ENCODE measurements at regions not wholly inside any gene's neighbourhood (a gene's known extent, or its start where the extent isn't known, plus 50 kb on each side); places are given as distances from the start of the nearest gene placed in this dataset.

DNA sequence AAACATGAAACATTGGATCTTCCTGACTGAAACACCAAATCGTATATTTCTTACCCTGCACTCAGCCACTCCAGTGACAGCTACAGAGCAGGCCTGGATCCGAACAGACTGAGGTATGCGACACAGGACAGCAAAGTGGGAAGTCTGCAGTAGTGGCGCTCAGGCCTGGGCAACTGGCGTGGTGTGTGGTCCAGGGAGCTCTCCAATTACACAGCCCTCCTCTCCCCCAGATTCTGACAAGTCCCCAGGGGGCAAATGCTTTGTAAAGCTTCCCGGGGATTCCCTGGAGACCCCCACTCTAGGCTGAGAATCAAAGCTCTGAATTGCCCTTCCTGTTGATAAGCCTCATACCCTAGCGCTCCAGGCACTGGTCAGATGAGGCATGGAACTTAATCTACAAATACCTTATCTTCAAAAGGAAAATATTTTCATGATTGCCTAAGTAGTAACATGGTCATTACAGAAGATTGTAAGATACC, 104.8 kb upstream of the ERCC6L2 start:
- Histone ChIP-seq H4K20me1 (ENCODE audit: insufficient read depth, low read length) (no peaks in the 10 kb centered on the region), H3K9me2 (replicated peaks; ENCODE audit: insufficient read depth, low read length) (no peaks in the 10 kb centered on the region), H3K36me3 (replicated peaks; ENCODE audit: insufficient read depth, low read length) (no peaks in the 10 kb centered on the region), H3K9ac (ENCODE audit: low read length) (no peak overlapping the region), H3K79me2 (ENCODE audit: low read length) (no peaks in the 10 kb centered on the region), H3F3A (ENCODE audit: insufficient read depth, low read length) (no peaks in the 10 kb centered on the region), H3K4me2 (ENCODE audit: low read depth, low read length) (no peak overlapping the region), H3K27ac (ENCODE audit: low read length) (no peak overlapping the region), H3K4me3 (ENCODE audit: low read length) (no peak overlapping the region), H3K4me1 (ENCODE audit: low read length) (no peaks in the 10 kb centered on the region), H3K27me3 (replicated peaks; ENCODE audit: insufficient read depth, low read length) (no peaks in the 10 kb centered on the region), H3K9me3 (replicated peaks; ENCODE audit: insufficient read depth, low read length) (no peaks in the 10 kb centered on the region), H2AFZ (ENCODE audit: low read length) (no peak overlapping the region)
- TF ChIP-seq EZH2 (optimal IDR thresholded peaks at IDR 0.05; ENCODE audit: low read depth, low read length) (no peak), EZH2phosphoT487 (IDR thresholded peaks at IDR 0.05; ENCODE audit: low read length) (no peak)
- no peak for DNase-seq

DNA sequence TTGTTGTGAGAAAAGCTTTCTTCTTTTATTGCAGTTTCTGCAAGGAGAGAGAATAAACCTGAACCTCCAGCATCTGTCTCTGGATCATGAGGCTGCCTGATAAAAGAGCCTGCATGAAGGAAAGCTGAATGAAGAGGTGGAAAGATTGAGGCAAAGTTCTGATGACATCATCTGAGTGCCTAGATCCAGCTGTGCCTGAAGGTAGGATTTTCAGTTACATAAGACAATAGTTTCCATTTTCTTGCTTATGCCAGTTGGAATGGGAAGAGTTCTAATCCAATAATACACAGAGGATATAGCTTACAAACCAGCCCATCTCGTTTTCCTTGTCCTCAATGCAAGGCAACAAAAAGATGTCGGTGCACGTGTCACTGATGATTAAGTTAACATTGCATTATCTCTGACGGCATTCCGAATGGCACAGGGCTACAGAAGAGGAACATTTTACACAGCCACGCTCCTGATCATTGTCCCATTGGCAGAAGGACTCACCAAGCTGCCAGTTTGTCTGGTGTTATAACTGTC, 105.5 kb upstream of the ERCC6L2 start:
- Histone ChIP-seq H3K9ac (ENCODE audit: low read length) (no peak overlapping the region), H2AFZ (ENCODE audit: low read length) (no peak overlapping the region)

DNA sequence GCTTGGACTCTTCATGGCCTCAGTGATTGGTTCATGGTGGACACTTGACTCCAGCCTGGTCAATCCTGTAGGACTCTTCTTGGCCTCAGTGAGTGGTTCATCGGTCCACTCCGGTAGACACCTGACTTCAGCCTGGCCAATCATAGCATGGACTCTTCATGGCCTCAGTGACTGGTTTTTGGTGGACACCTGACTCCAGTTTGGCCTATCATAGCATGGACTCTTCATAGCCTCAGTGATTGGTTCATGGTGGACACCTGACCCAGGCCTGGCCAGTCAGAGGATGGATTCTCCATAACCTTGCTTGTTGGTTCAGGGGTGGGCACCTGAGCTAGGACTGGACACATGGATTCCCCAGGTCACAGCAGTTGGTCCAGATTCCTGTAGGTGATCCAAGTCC, 106.0 kb upstream of the ERCC6L2 start:
- Histone ChIP-seq H3K9ac (ENCODE audit: low read length) (no peak overlapping the region), H4K20me1 (ENCODE audit: insufficient read depth, low read length) (no peaks in the 10 kb centered on the region), H3K36me3 (replicated peaks; ENCODE audit: insufficient read depth, low read length) (no peaks in the 10 kb centered on the region), H3K4me2 (ENCODE audit: low read depth, low read length) (no peak overlapping the region), H3K4me1 (ENCODE audit: low read length) (no peaks in the 10 kb centered on the region), H2AFZ (ENCODE audit: low read length) (no peak overlapping the region), H3K9me2 (replicated peaks; ENCODE audit: insufficient read depth, low read length) (no peaks in the 10 kb centered on the region), H3K9me3 (replicated peaks; ENCODE audit: insufficient read depth, low read length) (no peaks in the 10 kb centered on the region), H3K4me3 (ENCODE audit: low read length) (no peak overlapping the region), H3K27ac (ENCODE audit: low read length) (no peak overlapping the region), H3K79me2 (ENCODE audit: low read length) (no peaks in the 10 kb centered on the region), H3F3A (ENCODE audit: insufficient read depth, low read length) (no peaks in the 10 kb centered on the region), H3K27me3 (replicated peaks; ENCODE audit: insufficient read depth, low read length) (no peaks in the 10 kb centered on the region)
- no peak for TF ChIP-seq EZH2 (optimal IDR thresholded peaks at IDR 0.05; ENCODE audit: low read depth, low read length)
- TF ChIP-seq EZH2phosphoT487 (IDR thresholded peaks at IDR 0.05; ENCODE audit: low read length): no peak
- TF ChIP-seq, protein P1, sequence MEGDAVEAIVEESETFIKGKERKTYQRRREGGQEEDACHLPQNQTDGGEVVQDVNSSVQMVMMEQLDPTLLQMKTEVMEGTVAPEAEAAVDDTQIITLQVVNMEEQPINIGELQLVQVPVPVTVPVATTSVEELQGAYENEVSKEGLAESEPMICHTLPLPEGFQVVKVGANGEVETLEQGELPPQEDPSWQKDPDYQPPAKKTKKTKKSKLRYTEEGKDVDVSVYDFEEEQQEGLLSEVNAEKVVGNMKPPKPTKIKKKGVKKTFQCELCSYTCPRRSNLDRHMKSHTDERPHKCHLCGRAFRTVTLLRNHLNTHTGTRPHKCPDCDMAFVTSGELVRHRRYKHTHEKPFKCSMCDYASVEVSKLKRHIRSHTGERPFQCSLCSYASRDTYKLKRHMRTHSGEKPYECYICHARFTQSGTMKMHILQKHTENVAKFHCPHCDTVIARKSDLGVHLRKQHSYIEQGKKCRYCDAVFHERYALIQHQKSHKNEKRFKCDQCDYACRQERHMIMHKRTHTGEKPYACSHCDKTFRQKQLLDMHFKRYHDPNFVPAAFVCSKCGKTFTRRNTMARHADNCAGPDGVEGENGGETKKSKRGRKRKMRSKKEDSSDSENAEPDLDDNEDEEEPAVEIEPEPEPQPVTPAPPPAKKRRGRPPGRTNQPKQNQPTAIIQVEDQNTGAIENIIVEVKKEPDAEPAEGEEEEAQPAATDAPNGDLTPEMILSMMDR (IDR thresholded peaks at IDR 0.05; ENCODE audit: low read length): no peak
- no peak for DNase-seq

More for the DNA sequence above, 105.5 kb upstream of the ERCC6L2 start:
- Histone ChIP-seq H3K9me3 (replicated peaks; ENCODE audit: insufficient read depth, low read length) (no peaks in the 10 kb centered on the region), H4K20me1 (ENCODE audit: insufficient read depth, low read length) (no peaks in the 10 kb centered on the region), H3F3A (ENCODE audit: insufficient read depth, low read length) (no peaks in the 10 kb centered on the region), H3K27ac (ENCODE audit: low read length) (no peak overlapping the region), H3K36me3 (replicated peaks; ENCODE audit: insufficient read depth, low read length) (no peaks in the 10 kb centered on the region), H3K4me3 (ENCODE audit: low read length) (no peak overlapping the region), H3K4me2 (ENCODE audit: low read depth, low read length) (no peak overlapping the region), H3K9me2 (replicated peaks; ENCODE audit: insufficient read depth, low read length) (no peaks in the 10 kb centered on the region), H3K27me3 (replicated peaks; ENCODE audit: insufficient read depth, low read length) (no peaks in the 10 kb centered on the region), H3K4me1 (ENCODE audit: low read length) (no peaks in the 10 kb centered on the region), H3K79me2 (ENCODE audit: low read length) (no peaks in the 10 kb centered on the region)
- TF ChIP-seq, protein P1 (IDR thresholded peaks at IDR 0.05; ENCODE audit: low read length): no peak
- TF ChIP-seq EZH2phosphoT487 (IDR thresholded peaks at IDR 0.05; ENCODE audit: low read length) (no peak), EZH2 (optimal IDR thresholded peaks at IDR 0.05; ENCODE audit: low read depth, low read length) (no peak)
- no peak for DNase-seq

DNA sequence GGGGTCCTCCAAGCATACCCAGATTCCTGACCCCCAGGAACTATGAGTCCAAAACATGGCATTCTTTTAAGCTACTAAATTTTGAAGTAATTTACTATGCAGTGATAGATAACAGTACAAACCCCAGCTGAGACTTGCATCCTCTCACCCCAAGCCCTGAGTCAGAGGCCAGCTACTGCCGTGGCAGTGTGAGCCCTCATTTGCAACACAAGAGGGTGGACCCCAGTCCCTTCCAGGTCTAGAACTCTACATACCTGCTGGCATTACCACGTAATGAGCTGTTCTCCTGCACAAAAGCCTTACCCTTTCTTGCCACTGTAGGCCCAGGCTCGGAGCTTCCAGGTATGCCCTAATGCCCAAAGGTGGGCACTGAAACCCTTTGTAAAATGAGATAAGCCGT, 108.6 kb upstream of the ERCC6L2 start:
- Histone ChIP-seq H3K27ac (ENCODE audit: low read length) (no peak overlapping the region), H3F3A (ENCODE audit: insufficient read depth, low read length) (no peaks in the 10 kb centered on the region), H3K9me3 (replicated peaks; ENCODE audit: insufficient read depth, low read length) (no peaks in the 10 kb centered on the region), H3K79me2 (ENCODE audit: low read length) (no peaks in the 10 kb centered on the region), H3K4me1 (ENCODE audit: low read length) (no peaks in the 10 kb centered on the region), H3K9ac (ENCODE audit: low read length) (no peak overlapping the region), H3K27me3 (replicated peaks; ENCODE audit: insufficient read depth, low read length) (no peaks in the 10 kb centered on the region), H3K4me2 (ENCODE audit: low read depth, low read length) (no peak overlapping the region), H4K20me1 (ENCODE audit: insufficient read depth, low read length) (no peaks in the 10 kb centered on the region), H3K9me2 (replicated peaks; ENCODE audit: insufficient read depth, low read length) (no peaks in the 10 kb centered on the region), H2AFZ (ENCODE audit: low read length) (no peak overlapping the region), H3K4me3 (ENCODE audit: low read length) (no peak overlapping the region), H3K36me3 (replicated peaks; ENCODE audit: insufficient read depth, low read length) (no peaks in the 10 kb centered on the region)
- TF ChIP-seq, protein P1 (IDR thresholded peaks at IDR 0.05; ENCODE audit: low read length): no peak
- TF ChIP-seq EZH2phosphoT487 (IDR thresholded peaks at IDR 0.05; ENCODE audit: low read length) (no peak), EZH2 (optimal IDR thresholded peaks at IDR 0.05; ENCODE audit: low read depth, low read length) (no peak)
- DNase-seq: no peak

Measured in MM.1S (cell line).